Adrenal gland (tissue), 9 donors: ENCODE measurements at regions not wholly inside any gene's neighbourhood (a gene's known extent, or its start where the extent isn't known, plus 50 kb on each side); places are given as distances from the start of the nearest gene placed in this dataset.

Source experiments
- DNase-seq, 7 donors: peaks; one replicate each; pipeline ENCODE4 v3.0.0-alpha.2; 2019 to 2020
- H3K27ac ChIP-seq, 5 donors: fragments of 200-600 bp; sonication (generic) in 4 of 5; 1 replicate in 3 of 5; 2 replicates in 2 of 5; pipeline versions ENCODE4 v1.5.1 to v1.8.0; 2016 to 2020; ENCODE audit warnings: mild to moderate bottlenecking in 1 of 5
- H3K27me3 ChIP-seq: fragments of 200-600 bp; 2 replicates; pipeline ENCODE4 v1.8.0; 2021
- H3K36me3 ChIP-seq, 2 donors: fragments of 200-600 bp; replicated peaks in 1 of 2; 1 replicate in 1 of 2; 2 replicates in 1 of 2; pipeline versions ENCODE4 v1.5.1 to v1.8.0; 2018 to 2022
- H3K4me1 ChIP-seq, 2 donors: fragments of 200-600 bp; replicated peaks in 1 of 2; 1 replicate in 1 of 2; 2 replicates in 1 of 2; pipeline versions ENCODE4 v1.5.1 to v1.8.0; 2018 to 2021
- H3K4me3 ChIP-seq, 4 donors: fragments of 200-600 bp; sonication (generic) in 3 of 4; one replicate each; pipeline ENCODE4 v1.5.1; 2016 to 2018
- H3K9me3 ChIP-seq, 3 donors: fragments of 200-600 bp; sonication (generic) in 1 of 3; replicated peaks in 1 of 3; 1 replicate in 2 of 3; 2 replicates in 1 of 3; pipeline versions ENCODE4 v1.5.1 to v1.8.0; 2016 to 2021
- POLR2A ChIP-seq, 2 donors: fragments of 450-650 bp; IDR thresholded peaks; one replicate each; pipeline ENCODE4 v1.6.1; 2017; ENCODE audit warnings: antibody characterized with exemption in 2 of 2, mild to moderate bottlenecking in 2 of 2, moderate library complexity in 1 of 2
- WGBS, 4 donors: extraction: QIAGEN DNeasy Blood & Tissue Kit in 2 of 4; methylation state at CpG; one replicate each; pipeline versions ENCODE4 v1.1.5 to v1.1.7; 2013 to 2017; 5-methylcytosine and 5-hydroxymethylcytosine counted together
- intact Hi-C, 2 donors: fragments of 100-400 bp; cut with DNase I; formaldehyde crosslinking; loops; one replicate each; pipeline versions ENCODE4 v1.14.1 to v1.15.0; 2022 to 2023
- TF ChIP-seq, protein P1 (sequence below), 6 experiments: fragments of 450-650 bp in 4 of 6; fragments of 200-600 bp in 2 of 6; sonication (generic) in 1 of 6; IDR thresholded peaks; 1 replicate in 5 of 6; 2 replicates in 1 of 6; pipeline versions ENCODE4 v1.5.1 to v1.8.0; 2016 to 2021; ENCODE audit warnings: antibody characterized with exemption in 6 of 6, mild to moderate bottlenecking in 2 of 6, moderate library complexity in 1 of 6
- donor health status: healthy with polysubstance abuse.
- donor health status: Bipolar disorder and iron deficiency.
- donor health status: DM: yes; HTN: yes; CAD: no.
- donor health status: DM: no; HTN: no; CAD: no.
- donor health status: DM: no; HTN: no; CAD: no.

DNA sequence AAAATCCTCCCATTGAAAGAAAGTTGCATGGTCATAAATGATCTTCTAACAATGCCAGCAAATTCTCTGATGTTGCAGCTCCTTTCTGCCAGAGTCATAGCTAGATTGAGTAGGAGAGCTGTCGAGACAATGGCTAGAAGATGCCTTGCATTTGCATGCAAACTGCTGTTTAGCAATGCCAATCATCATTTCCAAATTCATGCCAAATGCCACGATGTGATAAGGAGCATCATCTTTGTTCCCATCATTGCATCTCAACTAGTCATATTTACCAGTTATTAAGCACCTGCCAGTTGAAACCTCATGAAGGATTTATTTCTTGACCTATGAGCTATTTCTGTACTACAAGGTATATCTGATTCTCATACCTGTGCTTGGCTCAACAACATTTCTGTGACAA, 246.4 kb upstream of the PIK3R1 start:
- TF ChIP-seq POLR2A (IDR thresholded peaks at IDR 0.05), result no peak
- TF ChIP-seq, protein P1, sequence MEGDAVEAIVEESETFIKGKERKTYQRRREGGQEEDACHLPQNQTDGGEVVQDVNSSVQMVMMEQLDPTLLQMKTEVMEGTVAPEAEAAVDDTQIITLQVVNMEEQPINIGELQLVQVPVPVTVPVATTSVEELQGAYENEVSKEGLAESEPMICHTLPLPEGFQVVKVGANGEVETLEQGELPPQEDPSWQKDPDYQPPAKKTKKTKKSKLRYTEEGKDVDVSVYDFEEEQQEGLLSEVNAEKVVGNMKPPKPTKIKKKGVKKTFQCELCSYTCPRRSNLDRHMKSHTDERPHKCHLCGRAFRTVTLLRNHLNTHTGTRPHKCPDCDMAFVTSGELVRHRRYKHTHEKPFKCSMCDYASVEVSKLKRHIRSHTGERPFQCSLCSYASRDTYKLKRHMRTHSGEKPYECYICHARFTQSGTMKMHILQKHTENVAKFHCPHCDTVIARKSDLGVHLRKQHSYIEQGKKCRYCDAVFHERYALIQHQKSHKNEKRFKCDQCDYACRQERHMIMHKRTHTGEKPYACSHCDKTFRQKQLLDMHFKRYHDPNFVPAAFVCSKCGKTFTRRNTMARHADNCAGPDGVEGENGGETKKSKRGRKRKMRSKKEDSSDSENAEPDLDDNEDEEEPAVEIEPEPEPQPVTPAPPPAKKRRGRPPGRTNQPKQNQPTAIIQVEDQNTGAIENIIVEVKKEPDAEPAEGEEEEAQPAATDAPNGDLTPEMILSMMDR (IDR thresholded peaks at IDR 0.05), result no peak
- no peak for DNase-seq
- intact Hi-C loops, result no loop called here
- peaks cover 7 to 18% of the 10 kb centered on the region in 2 donors for H3K4me1 ChIP-seq
- no peaks in the 10 kb centered on the region for H3K9me3 ChIP-seq
- no peak overlapping the region for H3K4me3 ChIP-seq
- 73 to 80% (median 75%) methylated on average over 2 of the region's 2 CpGs for WGBS, 4 donors
- H3K27me3 ChIP-seq, result no peaks in the 10 kb centered on the region
- no peaks in the 10 kb centered on the region for H3K36me3 ChIP-seq
- H3K27ac ChIP-seq, result no peak overlapping the region

DNA sequence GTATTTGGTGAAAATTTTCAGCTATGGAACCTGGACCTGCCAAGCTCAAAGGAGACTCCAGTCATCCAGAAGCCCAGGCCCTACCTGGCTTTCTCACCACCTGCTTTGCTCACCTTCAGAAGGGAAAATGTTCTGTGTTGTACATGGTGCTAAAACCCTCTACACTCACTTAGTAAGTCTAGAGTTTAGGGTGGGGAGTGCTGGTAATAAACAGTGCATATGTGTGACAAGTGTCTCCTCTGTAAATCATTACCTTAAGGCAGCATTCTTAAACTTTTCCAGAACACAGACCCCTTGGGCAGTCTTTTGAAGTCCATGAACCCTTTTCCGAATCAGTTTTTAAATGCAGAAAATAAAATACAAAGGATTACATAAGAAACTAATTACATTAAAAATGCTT, 248.8 kb upstream of the PIK3R1 start:
- H3K9me3 ChIP-seq, result no peaks in the 10 kb centered on the region
- TF ChIP-seq, protein P1 (IDR thresholded peaks at IDR 0.05), result no peak
- TF ChIP-seq POLR2A (IDR thresholded peaks at IDR 0.05), result no peak
- DNase-seq, result no peak
- peaks cover 7 to 13% of the 10 kb centered on the region in 2 donors for H3K4me1 ChIP-seq
- no peaks in the 10 kb centered on the region for H3K36me3 ChIP-seq
- intact Hi-C loops, result no loop called here
- H3K4me3 ChIP-seq, result no peak overlapping the region
- WGBS, 4 donors, result 88 to 94% (median 93%) methylated on average over 1 of the region's 1 CpG
- no peak overlapping the region for H3K27ac ChIP-seq
- no peaks in the 10 kb centered on the region for H3K27me3 ChIP-seq

DNA sequence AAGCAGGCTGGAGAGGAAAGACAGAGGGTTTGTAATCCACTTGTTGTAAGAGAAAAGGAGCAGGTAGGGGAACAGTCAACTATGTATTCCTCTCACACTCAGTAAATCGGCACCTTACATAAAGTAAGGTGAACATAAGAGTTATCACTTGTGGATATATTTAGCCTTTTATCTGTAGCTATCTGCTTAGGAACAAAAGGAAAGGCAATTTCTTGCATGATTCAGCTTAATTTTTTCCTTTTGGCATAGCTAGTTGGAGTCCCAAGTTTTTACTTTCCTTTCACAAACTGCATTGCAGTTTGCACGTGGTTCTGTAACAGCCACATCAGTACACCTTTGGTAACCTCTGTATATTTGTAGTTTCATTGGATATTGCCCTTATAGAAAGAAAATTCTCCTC, 250.9 kb upstream of the PIK3R1 start:
- intact Hi-C loops, result no loop called here
- no peaks in the 10 kb centered on the region for H3K9me3 ChIP-seq
- DNase-seq, result no peak
- no peaks in the 10 kb centered on the region for H3K27me3 ChIP-seq
- H3K4me1 ChIP-seq, result no peaks in the 10 kb centered on the region
- TF ChIP-seq, protein P1 (IDR thresholded peaks at IDR 0.05), result no peak
- TF ChIP-seq POLR2A (IDR thresholded peaks at IDR 0.05), result no peak
- no peaks in the 10 kb centered on the region for H3K36me3 ChIP-seq
- no peak overlapping the region for H3K27ac ChIP-seq
- H3K4me3 ChIP-seq, result no peak overlapping the region
- WGBS, 4 donors, result 40 to 56% (median 45%) methylated on average over 2 of the region's 2 CpGs

DNA sequence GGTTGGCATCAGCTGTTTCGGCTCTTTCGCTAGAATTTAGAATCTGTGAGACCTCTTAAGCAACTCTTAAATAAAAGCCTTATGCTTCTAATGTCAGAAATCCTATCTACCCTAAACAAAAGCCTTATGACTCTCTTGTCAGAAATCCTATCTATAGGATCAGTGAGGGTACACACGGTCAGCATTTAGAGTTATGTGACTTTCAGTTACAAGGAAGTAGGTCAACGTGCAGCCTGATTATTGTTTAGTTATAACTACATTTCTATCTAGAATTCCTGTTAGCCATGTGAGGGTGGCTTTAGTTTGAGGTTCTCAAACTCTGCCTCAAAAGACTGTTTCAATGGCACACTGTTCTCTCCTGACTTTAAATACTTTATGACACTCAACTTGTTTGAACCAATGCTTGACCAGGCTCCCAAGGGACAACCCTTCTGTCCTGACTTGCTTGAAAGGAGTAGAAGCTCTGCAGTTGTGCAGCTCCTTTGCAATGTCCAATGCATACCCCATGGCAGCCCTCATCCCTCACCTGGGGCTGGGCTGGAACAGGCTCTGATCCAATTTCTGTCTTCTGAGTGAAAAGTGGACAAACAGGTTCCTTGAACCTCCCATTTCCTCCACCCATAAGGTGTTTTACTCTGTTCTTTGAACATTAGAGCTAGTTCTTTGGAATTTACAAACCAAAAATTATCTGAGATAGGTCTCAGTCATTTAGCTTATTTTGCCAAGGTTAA, 251.6 kb upstream of the PIK3R1 start:
- no peaks in the 10 kb centered on the region for H3K36me3 ChIP-seq
- intact Hi-C loops, result no loop called here
- DNase-seq, result no peak
- no peaks in the 10 kb centered on the region for H3K27me3 ChIP-seq
- TF ChIP-seq, protein P1 (IDR thresholded peaks at IDR 0.05), result no peak
- TF ChIP-seq POLR2A (IDR thresholded peaks at IDR 0.05), result no peak
- no peaks in the 10 kb centered on the region for H3K4me1 ChIP-seq
- 81 to 89% (median 86%) methylated on average over 4 of the region's 4 CpGs for WGBS, 4 donors
- no peak overlapping the region for H3K27ac ChIP-seq
- no peak overlapping the region for H3K4me3 ChIP-seq
- no peaks in the 10 kb centered on the region for H3K9me3 ChIP-seq
